ENCODE measurements at regions not wholly inside any gene's neighbourhood (a gene's known extent, or its start where the extent isn't known, plus 50 kb on each side); places are given as distances from the start of the nearest gene placed in this dataset.
"Not testable (repeated sequence)": the region's sequence is repeated elsewhere in the genome, so short reads cannot be mapped to it uniquely, and the experiment has no call there.

DNA sequence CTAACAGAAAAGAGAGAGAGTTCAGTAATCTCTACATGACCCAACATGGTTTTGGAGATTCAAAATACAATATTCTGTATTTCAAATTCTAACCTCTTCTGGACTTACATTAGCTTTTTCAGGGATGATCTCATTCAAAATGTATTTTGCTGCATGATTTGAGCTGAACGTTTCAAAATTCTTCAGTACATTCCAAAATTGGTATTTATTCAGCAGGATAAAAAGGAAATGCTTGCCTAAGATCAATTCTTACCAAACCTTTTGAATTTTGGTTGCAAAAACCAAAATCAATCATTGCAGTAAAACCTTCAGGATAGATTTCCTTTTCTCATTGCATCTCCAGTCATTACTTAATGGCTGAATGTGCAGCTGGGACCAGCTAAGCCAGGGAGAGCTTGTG, 1761.3 kb upstream of the SEL1L start:
- DNase-seq (ENCODE audit: low spot score): no peak

DNA sequence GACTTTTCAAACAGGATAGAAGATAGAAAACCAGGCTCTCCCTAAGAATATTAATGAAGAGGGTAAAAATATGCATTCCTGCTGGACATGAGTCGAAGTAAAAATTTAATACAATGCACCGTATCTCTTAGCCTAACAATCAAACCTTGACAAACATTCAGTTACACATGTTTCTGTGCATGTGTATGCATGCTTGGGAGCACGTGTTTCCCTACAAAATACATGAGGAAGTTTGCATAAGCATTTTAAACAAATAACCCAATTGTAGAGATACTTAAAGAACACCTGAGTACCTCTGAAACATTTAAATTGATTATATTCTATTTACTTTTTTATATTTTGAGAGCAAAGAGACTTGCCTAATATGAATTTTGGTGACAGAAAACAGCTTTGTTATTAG, 1763.7 kb upstream of the SEL1L start:
- no peak for DNase-seq (ENCODE audit: low spot score)

GRCh38 chr14:83298016-83298415, 1764.4 kb upstream of the SEL1L start:
- DNase-seq (ENCODE audit: low spot score): not testable (repeated sequence)

- DNase-seq (ENCODE audit: low spot score): peak; percentile 48
Measured at GRCh38 chr14:83300476-83301064, 1766.9 kb upstream of the SEL1L start.

DNA sequence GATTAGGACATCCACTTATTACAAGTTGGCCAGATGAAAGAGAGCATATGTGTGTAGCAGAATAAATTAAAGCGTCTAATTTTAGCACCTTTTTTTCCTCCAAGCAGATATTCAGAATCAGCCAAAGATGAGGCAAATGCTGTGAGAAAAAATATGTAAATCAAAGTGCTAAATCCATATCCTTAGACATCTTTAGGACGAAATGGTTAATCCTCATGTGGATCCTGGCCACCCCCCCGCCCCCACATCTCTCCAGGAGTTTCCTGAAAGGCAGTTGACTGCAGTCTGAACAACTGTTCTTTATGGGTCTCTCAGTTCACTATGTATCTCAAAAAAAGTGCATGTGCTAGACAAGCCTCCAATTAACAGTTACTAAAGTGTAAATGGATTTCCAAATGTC, 1768.1 kb upstream of the SEL1L start:
- no peak for DNase-seq (ENCODE audit: low spot score)

- no peak for DNase-seq (ENCODE audit: low spot score)
Measured at GRCh38 chr14:83309211-83309610, 1775.6 kb upstream of the SEL1L start.

DNA sequence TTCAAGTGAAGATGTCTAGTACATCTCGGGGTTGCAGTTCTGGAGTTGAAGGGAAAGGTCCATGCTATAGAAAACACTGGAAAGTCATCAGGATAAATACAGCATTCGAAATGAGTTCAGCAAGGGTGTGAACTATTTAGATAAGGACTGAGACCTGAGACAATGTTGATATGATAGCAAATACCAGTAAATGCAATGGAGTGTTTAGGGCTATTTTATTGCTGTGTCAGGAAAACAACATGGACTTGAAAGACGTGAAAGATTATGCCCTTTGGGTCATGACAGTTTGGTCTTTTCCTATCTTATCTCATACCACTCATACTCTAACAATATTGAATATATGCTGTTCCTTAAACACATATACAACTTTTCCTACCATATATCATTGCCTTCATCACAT, 1776.2 kb upstream of the SEL1L start:
- DNase-seq (ENCODE audit: low spot score): no peak

DNA sequence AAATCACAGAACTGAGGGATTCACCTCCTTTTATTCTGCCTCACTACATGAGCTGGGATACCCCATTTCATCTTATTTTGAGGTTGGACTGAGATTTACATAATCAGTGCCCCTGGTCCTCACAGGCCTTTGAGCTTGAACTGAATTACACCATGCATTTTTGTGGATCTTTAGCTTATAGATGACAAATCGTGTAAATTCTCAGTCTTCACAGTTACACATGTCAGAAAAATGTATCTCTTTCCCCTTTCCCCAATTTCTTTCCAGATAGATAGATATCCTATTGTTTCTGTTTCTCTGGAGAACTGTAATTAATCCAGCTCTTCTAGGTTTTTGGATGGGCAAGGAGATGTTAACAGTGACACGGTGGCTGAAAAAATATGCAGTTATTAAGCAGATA, 1778.9 kb upstream of the SEL1L start:
- DNase-seq (ENCODE audit: low spot score): no peak

DNA sequence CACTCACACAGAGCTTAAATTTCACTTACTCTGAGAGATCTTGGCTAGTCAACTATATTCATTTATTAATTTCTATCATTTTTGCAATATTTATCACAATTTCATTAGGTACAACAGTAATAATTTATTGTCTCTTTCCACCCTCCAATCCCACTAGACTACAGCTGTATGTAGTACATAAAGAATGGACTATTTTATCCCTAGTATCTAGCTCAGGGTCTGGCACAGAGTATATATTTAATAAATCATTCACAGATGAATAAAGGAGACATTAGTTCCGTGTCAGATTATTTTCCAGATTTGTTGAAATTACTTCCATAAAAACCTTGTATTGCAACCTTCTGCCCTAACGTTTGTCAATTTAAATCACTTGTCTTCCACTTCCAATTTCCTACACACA, 1781.1 kb upstream of the SEL1L start:
- no peak for DNase-seq (ENCODE audit: low spot score)

DNA sequence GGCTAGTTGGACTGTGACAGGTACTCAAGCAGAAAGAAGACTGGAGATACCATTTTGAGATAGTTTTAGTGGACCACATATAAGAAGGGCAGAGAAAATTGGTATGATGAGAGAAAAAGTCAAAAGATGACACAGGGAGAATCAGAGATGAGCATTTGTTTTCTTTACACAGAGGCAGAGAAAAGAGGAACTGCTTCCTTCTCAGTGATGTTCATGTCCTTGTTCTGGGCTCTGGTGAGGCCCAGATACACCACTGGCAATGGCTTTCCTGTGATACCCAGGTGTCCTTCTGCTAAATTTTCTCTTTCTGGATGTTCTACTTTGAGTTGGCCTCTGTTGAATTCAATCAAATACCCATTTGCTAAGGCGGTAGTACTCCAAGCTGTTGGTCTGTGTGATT, 1782.7 kb upstream of the SEL1L start:
- DNase-seq (ENCODE audit: low spot score): no peak

DNA sequence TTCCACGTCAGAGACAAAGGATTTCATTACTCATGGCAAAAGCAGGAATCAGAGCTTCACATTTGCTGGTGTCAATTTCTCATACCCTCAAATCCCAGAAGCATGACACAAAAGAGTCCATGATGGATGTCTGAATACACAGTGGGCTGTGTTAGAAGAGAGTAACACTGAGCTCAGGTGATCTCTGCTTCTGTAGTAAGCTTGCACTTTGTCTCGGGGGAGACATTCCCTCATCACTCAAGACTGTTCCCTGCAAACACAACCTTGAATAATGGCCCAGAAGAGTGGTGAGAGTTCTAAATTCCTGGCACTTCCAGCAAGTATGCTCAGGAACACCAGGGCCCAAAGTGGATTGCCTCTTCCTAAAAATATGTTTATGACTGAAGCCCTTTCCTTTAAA, 1787.2 kb upstream of the SEL1L start:
- no peak for DNase-seq (ENCODE audit: low spot score)

GRCh38 chr14:83331513-83331912, 1797.9 kb upstream of the SEL1L start:
- no peak for DNase-seq (ENCODE audit: low spot score)

GRCh38 chr14:83342590-83342989, 1808.9 kb upstream of the SEL1L start:
- DNase-seq (ENCODE audit: low spot score): no peak

- no peak for DNase-seq (ENCODE audit: low spot score)
Measured at GRCh38 chr14:83347874-83348273, 1814.2 kb upstream of the SEL1L start.

DNA sequence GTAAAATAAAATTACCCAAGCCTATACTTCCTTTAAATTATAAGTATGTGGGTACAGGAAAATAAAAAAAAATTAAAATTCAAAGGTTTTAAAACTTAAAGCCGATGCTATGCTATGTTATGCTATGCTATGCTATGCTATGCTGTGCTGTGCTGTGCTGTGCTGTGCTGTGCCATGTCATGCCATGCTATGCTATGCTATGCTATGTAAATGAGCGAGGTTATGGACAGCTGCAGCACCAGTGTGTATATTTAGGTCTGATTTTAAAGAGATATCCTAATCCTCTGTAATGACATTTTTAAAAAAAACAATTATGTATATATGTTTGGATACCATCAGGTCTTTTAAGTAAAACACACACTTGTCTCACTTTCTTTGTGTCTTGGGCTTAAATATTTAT, 1822.0 kb upstream of the SEL1L start:
- no peak for DNase-seq (ENCODE audit: low spot score)

DNA sequence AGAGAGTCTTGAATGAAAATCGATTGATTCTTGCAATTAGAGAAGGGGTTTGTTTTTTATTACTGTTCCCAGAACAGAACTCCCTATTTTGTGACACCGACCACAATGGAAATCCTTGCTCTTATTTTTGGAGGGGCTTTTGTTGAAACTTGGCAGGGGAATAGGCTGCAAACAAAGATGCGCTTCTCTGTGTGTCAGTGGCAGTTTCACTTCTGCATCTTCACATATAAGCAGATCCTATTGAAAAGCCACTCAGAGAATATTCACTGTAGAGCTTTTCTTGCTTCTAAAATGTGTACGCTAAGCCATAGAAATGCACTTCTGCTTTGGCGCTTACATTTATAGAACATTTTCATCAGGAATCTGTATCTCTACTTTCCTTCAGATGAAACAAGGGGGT, 1822.4 kb upstream of the SEL1L start:
- peak; percentile 1 for DNase-seq (ENCODE audit: low spot score)

DNA sequence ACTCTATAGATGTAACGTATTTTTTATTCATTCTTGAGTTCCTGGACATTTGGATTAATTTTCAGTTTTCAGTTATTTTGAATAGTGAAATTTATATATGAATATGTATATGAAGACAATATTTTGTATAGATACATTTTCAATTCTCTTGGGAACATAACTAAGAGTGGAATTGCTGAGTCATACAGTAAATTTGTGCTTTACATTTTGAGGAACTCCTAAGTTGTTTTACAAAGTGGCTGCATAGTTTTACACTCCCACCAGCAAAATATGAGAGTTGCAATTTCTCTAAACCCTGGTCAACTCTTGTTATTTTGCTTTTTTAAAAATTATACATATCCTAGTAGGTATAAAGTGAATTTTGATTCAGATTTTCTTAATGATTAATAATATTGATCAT, 1838.6 kb upstream of the SEL1L start:
- DNase-seq (ENCODE audit: low spot score): no peak

GRCh38 chr14:83379436-83379835, 1845.8 kb upstream of the SEL1L start:
- DNase-seq (ENCODE audit: low spot score): no peak

DNA sequence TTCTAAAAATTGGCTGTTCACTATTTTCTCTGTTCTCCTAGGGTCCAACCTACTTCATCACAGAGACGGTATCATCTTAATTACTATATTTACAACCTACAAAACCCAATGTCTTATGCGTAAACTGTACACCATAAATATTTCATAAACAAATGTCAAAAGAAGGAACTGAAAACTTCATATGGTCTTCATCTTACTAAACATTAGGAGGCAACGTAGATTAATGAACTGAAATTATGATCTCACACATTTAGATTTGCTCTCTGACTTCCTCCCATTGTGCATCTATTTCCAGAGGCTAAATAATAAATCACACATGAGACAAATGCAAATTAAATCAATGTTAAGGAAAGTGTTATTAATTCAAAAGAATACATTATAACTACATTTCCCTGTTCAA, 1850.6 kb upstream of the SEL1L start:
- no peak for DNase-seq (ENCODE audit: low spot score)

GRCh38 chr14:83395321-83395720, 1861.7 kb upstream of the SEL1L start:
- DNase-seq (ENCODE audit: low spot score): no peak

GRCh38 chr14:83416476-83416875, 1882.8 kb upstream of the SEL1L start:
- DNase-seq (ENCODE audit: low spot score): no peak

DNA sequence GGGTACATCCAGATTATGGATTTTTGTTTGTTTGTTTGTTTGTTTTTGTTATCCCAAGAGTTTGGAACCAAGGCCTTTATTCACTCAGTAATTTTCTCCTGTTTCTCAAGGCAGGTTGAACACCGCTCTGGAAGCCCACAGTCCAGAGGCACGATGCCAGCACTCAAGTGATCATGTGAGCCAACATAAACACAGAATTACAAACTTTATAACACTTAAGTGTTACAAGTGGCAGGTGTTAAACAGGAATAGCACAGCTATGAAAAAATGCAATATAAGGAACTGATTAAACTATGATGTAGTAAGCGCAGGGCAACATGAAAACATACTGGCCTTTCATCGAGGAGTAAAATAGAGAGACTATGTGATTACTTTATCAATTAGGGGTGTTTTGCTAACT, 1885.8 kb upstream of the SEL1L start:
- no peak for DNase-seq (ENCODE audit: low spot score)

DNA sequence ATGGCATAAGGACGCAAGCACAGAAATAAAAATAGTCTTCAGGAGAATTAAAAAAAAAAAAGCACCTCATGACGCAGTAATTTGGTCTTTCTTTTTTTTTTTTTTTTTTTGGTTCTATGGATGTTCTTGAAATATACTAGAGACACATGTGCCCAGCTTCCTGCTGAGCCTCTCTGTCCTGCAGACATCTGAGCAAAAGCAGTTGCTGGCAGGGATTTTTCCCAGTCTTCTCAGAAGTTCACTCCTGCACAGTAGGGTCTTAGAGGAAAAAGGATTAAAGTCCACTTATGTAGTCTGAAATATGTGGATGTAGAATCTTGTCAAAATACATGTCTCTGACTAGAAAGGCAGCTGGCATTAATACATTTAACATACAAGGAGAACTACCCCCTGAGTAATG, 1888.1 kb upstream of the SEL1L start:
- no peak for DNase-seq (ENCODE audit: low spot score)

GRCh38 chr14:83425138-83425537, 1891.5 kb upstream of the SEL1L start:
- DNase-seq (ENCODE audit: low spot score): no peak

- DNase-seq (ENCODE audit: low spot score): no peak
Measured at GRCh38 chr14:83425706-83426105, 1892.1 kb upstream of the SEL1L start.
